Activated CD8-positive, alpha-beta T cell treated with anti-CD3 and anti-CD28 coated beads, Interleukin-2, amount 10 ng/mL, durations not matched to agents 7 days and 5 days (primary cell): ENCODE measurements at regions not wholly inside any gene's neighbourhood (a gene's known extent, or its start where the extent isn't known, plus 50 kb on each side); places are given as distances from the start of the nearest gene placed in this dataset.

Source experiments
- ATAC-seq: fragments of 150-1000 bp; cut with Tn5 transposase; one replicate; pipeline ENCODE4 v1.10.0; 2021; ENCODE audit warnings: moderate library complexity
- CTCF ChIA-PET: fragments of 350-600 bp; sonication (Branson Sonifier 250); formaldehyde crosslinking; loops from one replicate; lab custom pipeline; 2021; ENCODE audit warnings: antibody characterized with exemption; lab: Charles Lee
- POLR2A ChIA-PET: fragments of 350-600 bp; sonication (Branson Sonifier 250); formaldehyde crosslinking; loops from one replicate; lab custom pipeline; 2021; ENCODE audit warnings: antibody characterized with exemption; lab: Charles Lee
- DNase-seq: peaks from one replicate; pipeline ENCODE4 v3.0.0-alpha.2; 2020
- H3K27ac Mint-ChIP-seq: one replicate; pipeline ENCODE4 v1.8.0; 2021; ENCODE audit warnings: mild to moderate bottlenecking, mixed read lengths
- H3K27me3 Mint-ChIP-seq: one replicate; pipeline ENCODE4 v1.8.0; 2021; ENCODE audit warnings: low read depth, mixed read lengths
- H3K36me3 Mint-ChIP-seq: one replicate; pipeline ENCODE4 v1.8.0; 2021; ENCODE audit warnings: low read depth, mixed read lengths
- H3K4me1 Mint-ChIP-seq: one replicate; pipeline ENCODE4 v1.8.0; 2021; ENCODE audit warnings: low read depth, mixed read lengths
- H3K4me3 Mint-ChIP-seq: one replicate; pipeline ENCODE4 v1.8.0; 2021; ENCODE audit warnings: mild to moderate bottlenecking, mixed read lengths
- H3K9me3 Mint-ChIP-seq: one replicate; pipeline ENCODE4 v1.8.0; 2022; ENCODE audit warnings: mixed read lengths; ENCODE audit not compliant: insufficient read depth

- peaks cover 21% of the 10 kb centered on the region for H3K4me1 Mint-ChIP-seq
- no peaks in the 10 kb centered on the region for H3K9me3 Mint-ChIP-seq
- no peak for DNase-seq
- H3K27ac Mint-ChIP-seq = no peak overlapping the region
- H3K27me3 Mint-ChIP-seq = peaks cover 36% of the 10 kb centered on the region
- no peak for ATAC-seq
- CTCF ChIA-PET = interaction anchor here (0.8 to 12.5 kb wide), 14 partner anchors 9 to 855 kb away, joined by 3 to 109 read pairs (median 4); no protein-coding TSS in a partner anchor
- H3K4me3 Mint-ChIP-seq = no peak overlapping the region
- POLR2A ChIA-PET = no interaction called here
- no peaks in the 10 kb centered on the region for H3K36me3 Mint-ChIP-seq
Measured at GRCh38 chr7:142359694-142360279, 101.9 kb upstream of the PRSS58 start.

GRCh38 chr7:142357953-142358520 lies 100.2 kb upstream of the PRSS58 start:
- H3K9me3 Mint-ChIP-seq = no peaks in the 10 kb centered on the region
- no peak overlapping the region for H3K4me3 Mint-ChIP-seq
- H3K4me1 Mint-ChIP-seq = peaks cover 35% of the 10 kb centered on the region
- peaks cover 25% of the 10 kb centered on the region for H3K27me3 Mint-ChIP-seq
- H3K36me3 Mint-ChIP-seq = no peaks in the 10 kb centered on the region
- ATAC-seq = peak; percentile 43
- CTCF ChIA-PET = interaction anchor here (0.6 to 12.5 kb wide), 15 partner anchors 12 to 177 kb away, joined by 3 to 109 read pairs (median 4); no protein-coding TSS in a partner anchor
- no peak overlapping the region for H3K27ac Mint-ChIP-seq
- POLR2A ChIA-PET = no interaction called here
- DNase-seq = peak; percentile 51

- no peak overlapping the region for H3K4me3 Mint-ChIP-seq
- H3K9me3 Mint-ChIP-seq = no peaks in the 10 kb centered on the region
- CTCF ChIA-PET = interaction anchor here (1.1 to 12.5 kb wide), 4 partner anchors 29 to 103 kb away, joined by 3 to 109 read pairs (median 5); no protein-coding TSS in a partner anchor
- H3K27me3 Mint-ChIP-seq = peaks cover 17% of the 10 kb centered on the region
- DNase-seq = no peak
- H3K27ac Mint-ChIP-seq = no peak overlapping the region
- H3K4me1 Mint-ChIP-seq = peaks cover 36% of the 10 kb centered on the region
- POLR2A ChIA-PET = no interaction called here
- H3K36me3 Mint-ChIP-seq = peaks cover 2% of the 10 kb centered on the region
- no peak for ATAC-seq
Measured at GRCh38 chr7:142356166-142356565, 98.3 kb upstream of the PRSS58 start.

GRCh38 chr7:142355328-142355727 lies 97.5 kb upstream of the PRSS58 start:
- POLR2A ChIA-PET = no interaction called here
- Mint-ChIP-seq H3K36me3 (peaks cover 2% of the 10 kb centered on the region), H3K4me3 (no peak overlapping the region), H3K9me3 (no peaks in the 10 kb centered on the region), H3K27ac (no peak overlapping the region), H3K4me1 (peaks cover 36% of the 10 kb centered on the region), H3K27me3 (peaks cover 13% of the 10 kb centered on the region)
- ATAC-seq (no peak), DNase-seq (no peak)
- CTCF ChIA-PET = interaction anchor here (1.1 to 12.5 kb wide), 5 partner anchors 21 to 104 kb away, joined by 3 to 109 read pairs (median 4); no protein-coding TSS in a partner anchor

- Mint-ChIP-seq H3K36me3 (peaks cover 2% of the 10 kb centered on the region), H3K27me3 (peaks cover 11% of the 10 kb centered on the region), H3K27ac (peak overlapping the region; percentile 78), H3K4me3 (peak overlapping the region; percentile 60), H3K9me3 (no peaks in the 10 kb centered on the region), H3K4me1 (peaks cover 36% of the 10 kb centered on the region)
- CTCF ChIA-PET = interaction anchor here (1.0 to 12.5 kb wide), 9 partner anchors 9 to 234 kb away, joined by 3 to 109 read pairs (median 4); no protein-coding TSS in a partner anchor
- no peak for DNase-seq
- POLR2A ChIA-PET = interaction anchor here (0.6 to 2.2 kb wide), 3 partner anchors 333 to 454 kb away, joined by 3 to 9 read pairs (median 6); no protein-coding TSS in a partner anchor
- peak; percentile 59 for ATAC-seq
Measured at GRCh38 chr7:142353147-142354060, 95.5 kb upstream of the PRSS58 start.

- Mint-ChIP-seq H3K27me3 (peaks cover 11% of the 10 kb centered on the region), H3K4me1 (peaks cover 30% of the 10 kb centered on the region), H3K27ac (peak overlapping the region; percentile 78), H3K36me3 (peaks cover 2% of the 10 kb centered on the region), H3K9me3 (no peaks in the 10 kb centered on the region), H3K4me3 (peak overlapping the region; percentile 60)
- ChIA-PET CTCF (interaction anchor here (1.1 to 12.5 kb wide), 8 partner anchors 10 to 235 kb away, joined by 3 to 109 read pairs (median 9); no protein-coding TSS in a partner anchor), POLR2A (interaction anchor here (0.6 to 2.2 kb wide), 3 partner anchors 434 to 455 kb away, joined by 3 to 9 read pairs (median 6); no protein-coding TSS in a partner anchor)
- DNase-seq (no peak), ATAC-seq (peak; percentile 34)
Measured at GRCh38 chr7:142352543-142352942, 94.7 kb upstream of the PRSS58 start.

- peaks cover 39% of the 10 kb centered on the region for H3K4me1 Mint-ChIP-seq
- POLR2A ChIA-PET = interaction anchor here (2.2 kb wide), 1 partner anchor 447 kb away, joined by 9 read pairs; no protein-coding TSS in a partner anchor
Measured at GRCh38 chr7:142351145-142351544, 93.3 kb upstream of the PRSS58 start.

GRCh38 chr7:142349670-142350405 lies 92.0 kb upstream of the PRSS58 start:
- H3K4me3 Mint-ChIP-seq = no peak overlapping the region
- peaks cover 2% of the 10 kb centered on the region for H3K36me3 Mint-ChIP-seq
- H3K27me3 Mint-ChIP-seq = peaks cover 3% of the 10 kb centered on the region
- H3K4me1 Mint-ChIP-seq = peaks cover 52% of the 10 kb centered on the region
- DNase-seq (no peak), ATAC-seq (no peak)
- CTCF ChIA-PET = interaction anchor here (1.3 to 2.3 kb wide), 5 partner anchors 9 to 654 kb away, joined by 3 to 9 read pairs (median 5); no protein-coding TSS in a partner anchor
- H3K27ac Mint-ChIP-seq = peak overlapping the region; percentile 37
- POLR2A ChIA-PET = interaction anchor here (1.2 to 1.6 kb wide), 2 partner anchors 447 to 459 kb away, joined by 3 to 4 read pairs; no protein-coding TSS in a partner anchor
- H3K9me3 Mint-ChIP-seq = no peaks in the 10 kb centered on the region

More at GRCh38 chr7:142351145-142351544, 93.3 kb upstream of the PRSS58 start:
- Mint-ChIP-seq H3K9me3 (no peaks in the 10 kb centered on the region), H3K4me3 (no peak overlapping the region), H3K27me3 (peaks cover 8% of the 10 kb centered on the region), H3K36me3 (peaks cover 2% of the 10 kb centered on the region), H3K27ac (no peak overlapping the region)
- CTCF ChIA-PET = interaction anchor here (1.0 to 2.4 kb wide), 13 partner anchors 8 to 864 kb away, joined by 3 to 14 read pairs (median 5); no protein-coding TSS in a partner anchor
- DNase-seq (no peak), ATAC-seq (no peak)

- DNase-seq (no peak), ATAC-seq (no peak)
- H3K27me3 Mint-ChIP-seq = peaks cover 2% of the 10 kb centered on the region
- no peak overlapping the region for H3K27ac Mint-ChIP-seq
- ChIA-PET POLR2A (interaction anchor here (1.2 to 1.6 kb wide), 2 partner anchors 447 to 460 kb away, joined by 3 to 4 read pairs; no protein-coding TSS in a partner anchor), CTCF (interaction anchor here (1.5 kb wide), 1 partner anchor 28 kb away, joined by 4 read pairs; no protein-coding TSS in a partner anchor)
- H3K36me3 Mint-ChIP-seq = peaks cover 2% of the 10 kb centered on the region
- H3K4me3 Mint-ChIP-seq = no peak overlapping the region
- H3K4me1 Mint-ChIP-seq = peaks cover 50% of the 10 kb centered on the region
- H3K9me3 Mint-ChIP-seq = no peaks in the 10 kb centered on the region
Measured at GRCh38 chr7:142348921-142349405, 91.1 kb upstream of the PRSS58 start.

- peaks cover 2% of the 10 kb centered on the region for H3K36me3 Mint-ChIP-seq
- CTCF ChIA-PET = interaction anchor here (1.5 to 3.8 kb wide), 3 partner anchors 27 to 45 kb away, joined by 4 to 15 read pairs (median 14); no protein-coding TSS in a partner anchor
- peaks cover 2% of the 10 kb centered on the region for H3K27me3 Mint-ChIP-seq
- no peak for ATAC-seq
- no peak overlapping the region for H3K4me3 Mint-ChIP-seq
- no peak for DNase-seq
- peaks cover 41% of the 10 kb centered on the region for H3K4me1 Mint-ChIP-seq
- peak overlapping the region; percentile 10 for H3K27ac Mint-ChIP-seq
- H3K9me3 Mint-ChIP-seq = no peaks in the 10 kb centered on the region
- POLR2A ChIA-PET = interaction anchor here (1.6 kb wide), 1 partner anchor 461 kb away, joined by 4 read pairs; no protein-coding TSS in a partner anchor
Measured at GRCh38 chr7:142348100-142348499, 90.2 kb upstream of the PRSS58 start.
